ENCODE measurements at regions not wholly inside any gene's neighbourhood (a gene's known extent, or its start where the extent isn't known, plus 50 kb on each side); places are given as distances from the start of the nearest gene placed in this dataset.
"Not testable (repeated sequence)": the region's sequence is repeated elsewhere in the genome, so short reads cannot be mapped to it uniquely, and the experiment has no call there.

DNA sequence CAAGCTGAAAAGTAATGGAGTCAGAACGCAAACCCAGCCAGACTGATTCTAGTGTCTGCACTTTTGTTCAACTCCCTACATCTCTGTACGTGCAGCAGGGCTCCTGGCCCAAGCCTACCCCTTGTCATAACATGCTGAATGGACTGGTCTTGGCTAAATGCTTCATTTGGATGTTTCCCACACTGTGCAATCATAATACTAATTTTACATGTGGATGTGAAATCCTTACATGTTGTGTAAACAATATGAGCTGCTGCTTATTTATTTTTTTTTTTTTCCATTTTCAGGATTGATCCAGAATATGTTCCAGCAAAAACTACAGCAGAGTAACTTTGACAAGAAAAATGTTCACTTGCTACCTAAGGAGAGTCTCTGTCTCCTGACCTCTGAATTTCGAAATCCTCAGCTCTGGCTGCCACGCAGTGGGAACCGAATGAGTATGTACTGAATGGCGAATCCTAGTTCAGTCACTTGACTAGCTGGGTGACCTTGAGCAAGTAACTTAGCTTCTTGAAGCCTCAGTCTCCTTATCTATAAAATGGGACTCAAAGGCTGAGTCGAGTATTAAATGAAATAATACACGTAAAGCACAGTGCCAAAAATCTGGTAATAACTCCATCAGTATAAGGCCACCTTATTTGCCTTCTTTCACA lies 133.4 kb downstream of the EHF start:
- no peak for DNase-seq (ENCODE audit: low read depth)

DNA sequence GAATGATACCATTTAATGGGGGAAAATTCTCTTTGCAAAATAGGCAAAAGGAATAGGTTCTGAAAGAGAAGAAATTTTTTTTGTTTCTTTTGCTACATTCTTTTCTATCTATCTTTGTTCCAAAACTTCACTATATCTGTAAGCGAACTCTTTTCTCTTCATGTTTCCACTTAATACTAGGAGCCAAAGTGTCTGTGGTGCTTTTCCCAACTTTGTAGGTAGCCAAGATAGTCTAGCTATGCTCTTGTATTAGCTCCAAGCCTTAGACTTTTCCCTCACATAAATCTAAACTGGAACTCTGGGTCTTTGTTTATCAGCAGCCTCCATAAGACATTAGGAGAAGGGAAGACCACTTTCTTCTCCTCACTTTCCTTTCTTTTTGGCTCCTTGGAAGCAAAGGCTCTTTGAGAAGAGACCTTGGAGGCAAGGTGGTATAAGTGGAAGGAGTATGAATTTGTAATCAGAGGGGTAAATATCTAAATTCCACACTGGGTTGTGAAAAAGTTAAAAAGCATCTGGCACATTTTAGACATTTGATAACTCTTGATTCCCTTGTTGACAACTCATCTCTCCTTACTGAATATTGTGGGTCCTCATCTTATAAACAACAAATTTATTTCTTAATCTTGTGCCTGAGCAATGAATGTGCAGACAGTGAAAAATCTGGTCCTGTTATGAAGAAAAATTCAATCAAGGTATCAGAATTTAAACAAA lies 130.0 kb downstream of the EHF start:
- DNase-seq (ENCODE audit: low read depth), result no peak

DNA sequence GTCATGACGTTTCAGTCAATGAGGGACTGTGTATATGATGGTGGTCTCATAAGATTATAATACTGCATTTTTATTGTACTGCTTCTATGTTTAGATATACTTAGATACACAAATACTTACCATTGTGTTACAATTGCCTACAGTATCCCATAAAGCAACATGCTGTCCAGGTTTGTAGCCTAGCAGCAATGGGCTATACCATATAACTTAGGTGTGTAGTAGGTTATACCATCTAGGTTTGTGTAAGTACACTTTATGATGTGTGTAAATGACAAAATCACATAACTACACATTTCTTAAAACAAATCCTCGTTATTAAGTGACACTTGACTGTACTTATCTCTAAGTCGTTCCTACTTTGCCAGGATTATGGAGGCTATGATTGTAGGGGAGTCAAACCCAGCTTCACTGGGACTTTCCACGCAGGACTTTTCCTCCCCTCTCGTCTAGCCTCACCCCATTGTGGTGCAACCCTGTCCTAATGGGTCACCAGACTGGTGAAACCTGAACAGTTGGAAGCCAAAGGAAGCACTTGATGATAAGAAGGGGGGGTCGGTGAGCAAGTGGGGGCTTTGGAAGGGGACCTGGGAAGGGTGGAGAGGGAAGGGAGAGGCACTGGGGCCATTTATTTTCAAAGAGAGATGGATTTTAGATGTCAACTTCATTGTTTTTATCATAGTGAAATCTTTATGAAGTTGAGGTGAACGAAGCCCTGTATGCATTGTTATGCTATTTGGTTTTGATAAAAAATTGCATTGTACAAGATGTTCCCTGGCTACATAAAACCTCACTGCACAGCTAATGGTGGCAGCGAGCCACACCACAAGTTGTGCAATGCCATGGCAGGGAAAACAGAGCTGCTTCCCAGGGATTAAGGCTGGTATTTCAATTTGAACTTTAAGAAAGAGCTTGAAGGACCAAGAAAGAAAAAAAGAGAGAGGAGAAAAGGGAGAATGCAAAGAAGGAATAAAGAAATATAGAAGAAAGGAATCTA lies 129.1 kb downstream of the EHF start:
- DNase-seq (ENCODE audit: low read depth), result peak; percentile 53

DNA sequence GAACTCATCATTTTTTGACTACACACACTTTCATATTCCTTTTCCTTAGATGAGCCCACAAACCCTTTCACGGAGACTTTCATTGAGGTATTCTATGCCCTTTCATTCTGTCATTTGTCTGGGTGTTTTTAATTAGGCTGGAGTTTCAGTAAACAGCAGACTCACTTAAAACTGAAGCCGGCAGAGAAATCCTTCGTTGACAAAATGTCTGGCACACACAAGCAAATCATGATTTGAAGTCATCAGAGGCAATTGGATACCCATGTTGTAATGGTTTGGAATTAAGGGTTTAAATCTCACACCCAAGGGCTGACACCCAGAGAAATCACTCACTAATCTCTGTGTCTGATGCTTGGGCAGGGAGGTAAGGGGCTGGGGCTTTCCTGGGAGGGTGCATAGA lies 127.1 kb downstream of the EHF start:
- no peak for DNase-seq (ENCODE audit: low read depth)

DNA sequence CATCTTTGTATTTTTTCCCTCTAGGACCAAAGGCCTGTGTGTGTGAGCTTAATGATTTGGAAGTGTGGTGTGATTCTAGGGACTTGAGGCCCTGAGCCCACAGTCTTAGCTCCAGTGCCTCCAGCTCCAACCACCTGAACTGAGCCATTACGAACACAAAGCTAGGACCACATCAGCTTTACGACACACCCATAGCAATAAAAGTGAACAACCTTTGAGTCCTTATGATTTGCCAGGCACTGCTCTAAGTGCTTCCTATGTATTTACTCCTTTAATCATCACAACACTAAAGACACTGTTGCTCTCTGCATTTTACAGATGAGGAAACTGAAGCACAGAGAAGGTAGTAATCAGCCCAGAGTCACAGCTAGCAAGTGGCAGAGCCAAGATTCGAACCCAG lies 126.4 kb downstream of the EHF start:
- DNase-seq (ENCODE audit: low read depth), result no peak

DNA sequence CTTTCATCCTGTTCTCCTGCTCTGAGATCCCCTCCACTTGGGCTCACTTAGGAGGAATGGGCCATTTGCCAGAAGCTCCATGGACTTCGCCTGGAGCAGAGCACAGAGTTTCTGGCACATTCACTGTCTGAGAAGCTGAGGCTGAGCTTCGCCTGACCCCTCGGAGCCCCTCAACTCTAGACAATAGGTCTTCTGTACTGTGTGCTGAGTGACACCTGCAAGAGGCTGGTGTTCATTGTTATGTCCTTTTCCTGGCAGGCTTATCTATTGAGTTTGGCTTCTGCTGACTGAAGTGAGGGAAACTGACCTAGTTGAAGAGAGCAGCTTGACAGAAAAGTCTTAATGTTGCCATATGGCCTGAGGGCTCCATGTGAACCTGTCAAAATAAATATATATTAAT lies 124.3 kb downstream of the EHF start:
- DNase-seq (ENCODE audit: low read depth), result no peak

DNA sequence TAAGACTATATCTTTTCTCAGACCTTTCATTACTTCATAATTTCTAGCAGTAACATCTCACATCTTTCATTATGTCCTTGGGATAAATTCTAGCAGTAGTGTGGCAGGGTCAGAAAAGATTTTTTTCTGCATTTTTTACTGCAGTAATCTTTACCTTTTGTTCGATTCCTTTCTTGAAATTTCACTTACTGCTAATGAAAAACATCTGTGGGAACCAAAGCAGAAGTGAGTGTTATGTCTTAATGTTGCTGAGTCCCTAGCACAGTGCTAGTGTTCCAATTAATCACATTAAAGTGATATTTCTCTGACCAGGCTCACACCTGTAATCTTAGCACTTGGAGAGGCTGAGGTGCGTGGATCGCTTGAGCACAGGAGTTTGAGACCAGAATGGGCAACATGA lies 123.6 kb downstream of the EHF start:
- no peak for DNase-seq (ENCODE audit: low read depth)

DNA sequence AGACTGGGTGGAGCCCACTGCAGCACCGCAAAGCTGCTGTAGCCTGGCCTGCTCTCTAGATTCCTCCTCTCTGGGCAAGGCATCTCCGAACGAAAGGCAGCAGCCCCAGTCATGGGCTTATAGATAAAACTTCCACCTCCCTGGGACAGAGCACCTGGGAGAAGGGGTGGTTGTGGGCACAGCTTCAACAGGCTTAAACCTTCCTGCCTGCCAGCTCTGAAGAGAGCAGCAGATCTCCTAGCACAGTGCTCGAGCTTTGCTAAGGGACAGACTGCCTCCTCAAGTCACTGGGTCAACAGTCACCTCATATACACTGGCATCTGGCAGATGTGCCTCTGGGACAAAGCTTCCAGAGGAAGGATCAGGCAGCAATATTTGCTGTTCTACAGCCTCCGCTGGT lies 117.3 kb downstream of the EHF start:
- DNase-seq (ENCODE audit: low read depth), result no peak

DNA sequence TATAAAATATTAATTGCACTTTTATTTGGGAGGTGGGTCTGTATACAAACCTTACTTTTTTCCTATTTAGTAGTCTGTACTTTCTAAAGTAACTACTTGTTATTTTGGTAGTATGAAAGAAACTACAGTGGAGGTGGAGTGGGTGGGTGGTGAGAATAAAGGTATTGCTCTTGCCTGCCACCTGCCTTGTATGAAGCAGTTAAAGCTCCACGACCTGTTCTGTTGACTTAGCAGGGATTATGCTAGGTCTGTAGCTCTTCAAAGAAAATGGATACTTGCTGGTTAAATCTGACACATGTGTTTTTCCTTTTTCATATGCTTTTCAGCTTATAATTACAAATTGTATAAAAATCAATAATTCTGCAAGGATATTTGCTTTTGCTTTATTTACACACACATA lies 111.9 kb downstream of the EHF start:
- DNase-seq (ENCODE audit: low read depth), result no peak

DNA sequence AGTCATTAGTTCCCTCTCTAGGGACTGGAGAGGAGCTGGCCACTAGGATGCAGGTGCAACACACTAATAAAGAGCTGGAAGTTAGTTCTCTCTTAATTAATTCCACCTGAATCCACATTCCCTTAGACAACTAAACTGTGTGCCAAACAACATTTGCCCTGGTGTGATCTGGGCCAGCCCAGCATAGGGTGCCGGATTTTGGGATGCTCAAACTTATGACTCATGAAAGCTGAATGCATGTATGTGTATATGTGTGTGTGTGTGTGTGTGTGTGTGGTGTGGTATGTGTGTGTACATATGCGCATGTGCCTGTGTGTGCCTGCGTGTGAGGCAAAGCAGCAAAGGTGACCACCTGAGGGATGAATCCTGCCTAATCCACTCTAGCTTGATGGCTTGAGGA lies 110.7 kb downstream of the EHF start:
- DNase-seq (ENCODE audit: low read depth), result no peak

DNA sequence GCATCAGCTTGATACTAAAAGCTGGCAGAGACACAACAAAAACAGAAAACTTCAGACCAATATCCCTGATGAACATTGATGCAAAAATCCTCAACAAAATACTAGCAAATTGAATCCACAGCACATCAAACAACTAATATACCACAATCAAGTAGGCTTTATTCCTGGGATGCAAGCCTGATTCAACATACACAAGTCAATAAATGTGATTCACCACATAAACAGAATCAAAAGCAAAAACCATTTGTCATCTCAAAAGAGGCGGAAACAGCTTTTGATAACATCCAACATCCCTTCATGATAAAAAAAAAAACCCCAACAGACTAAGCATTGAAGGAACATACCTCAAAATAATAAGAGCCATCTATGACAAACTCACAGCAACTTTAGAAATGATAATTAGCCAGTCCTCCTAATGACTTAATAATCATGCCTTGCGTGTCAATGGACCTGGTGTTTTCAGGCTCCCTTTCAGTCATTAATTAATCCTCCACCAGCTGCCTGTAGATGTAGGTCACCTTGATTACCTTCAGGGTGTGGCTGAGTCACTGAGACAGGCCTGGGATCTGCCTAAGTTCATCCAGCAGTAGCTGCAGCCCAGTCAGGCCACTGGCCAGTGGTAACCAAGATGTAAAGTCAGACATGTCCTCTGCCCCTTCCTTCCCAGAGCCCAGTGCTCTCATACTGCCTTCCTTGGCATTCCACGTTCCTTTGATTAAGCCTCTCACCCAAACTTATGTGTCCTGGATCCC lies 109.8 kb downstream of the EHF start:
- no peak for DNase-seq (ENCODE audit: low read depth)

DNA sequence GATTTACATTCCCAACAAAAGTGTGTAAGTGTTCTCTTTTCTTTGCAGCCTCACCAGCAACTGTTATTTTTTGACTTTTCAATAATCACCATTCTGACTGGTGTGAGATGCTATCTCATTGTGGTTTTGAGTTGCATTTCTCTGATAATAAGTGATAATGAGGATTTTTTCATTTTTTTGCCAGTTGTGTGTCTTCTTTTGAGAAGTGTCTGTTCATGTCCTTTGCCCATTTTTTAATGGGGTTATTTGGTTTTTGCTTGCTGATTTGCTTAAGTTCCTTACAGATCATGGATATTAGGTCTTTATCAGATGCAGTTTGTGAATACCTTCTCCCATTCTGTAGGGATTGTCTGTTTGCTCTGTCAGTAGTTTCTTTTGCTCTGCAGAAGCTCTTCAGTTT lies 107.7 kb downstream of the EHF start:
- no peak for DNase-seq (ENCODE audit: low read depth)

DNA sequence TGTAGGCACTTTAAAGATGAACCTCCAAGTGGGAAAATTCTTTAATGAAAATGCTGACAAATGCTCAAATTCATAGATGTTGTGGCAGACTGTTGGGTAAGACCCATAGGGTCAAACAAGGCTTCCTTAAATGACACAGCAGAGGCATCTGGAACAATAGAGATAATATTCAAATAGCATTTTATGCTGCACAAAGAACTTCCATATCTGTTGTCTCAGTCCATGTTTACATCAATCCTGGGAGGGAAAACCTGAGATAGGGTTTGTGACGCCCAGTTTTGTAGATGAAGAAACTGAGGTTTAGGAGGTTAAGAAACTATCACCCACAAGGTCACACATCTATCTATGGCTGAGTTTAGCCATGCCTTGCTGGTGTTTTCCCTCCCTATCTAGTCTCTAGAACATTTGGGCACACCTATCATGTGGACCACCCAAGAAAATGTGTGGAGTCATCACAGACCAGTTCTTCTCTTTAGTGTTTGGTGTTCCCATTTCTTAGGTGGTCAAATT lies 106.4 kb downstream of the EHF start:
- DNase-seq (ENCODE audit: low read depth), result no peak

DNA sequence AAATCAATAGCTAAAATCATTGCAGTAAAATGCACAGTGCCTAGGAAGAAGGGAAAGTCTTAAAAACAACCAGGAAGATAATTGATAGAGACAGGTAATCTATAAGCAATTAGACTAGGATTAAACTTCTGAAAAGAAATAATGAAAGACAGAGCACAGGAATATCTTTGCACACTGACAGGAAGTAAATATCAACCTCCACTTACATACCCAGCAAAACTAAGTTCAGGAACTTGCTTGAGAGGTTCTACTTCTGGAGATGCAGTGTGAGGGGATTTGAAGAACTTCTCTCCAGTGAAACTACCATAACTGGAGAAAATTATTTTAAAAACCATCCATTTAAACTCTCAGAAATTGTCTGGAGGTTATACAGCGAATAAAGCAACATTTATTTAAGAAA lies 104.1 kb downstream of the EHF start:
- DNase-seq (ENCODE audit: low read depth), result no peak

DNA sequence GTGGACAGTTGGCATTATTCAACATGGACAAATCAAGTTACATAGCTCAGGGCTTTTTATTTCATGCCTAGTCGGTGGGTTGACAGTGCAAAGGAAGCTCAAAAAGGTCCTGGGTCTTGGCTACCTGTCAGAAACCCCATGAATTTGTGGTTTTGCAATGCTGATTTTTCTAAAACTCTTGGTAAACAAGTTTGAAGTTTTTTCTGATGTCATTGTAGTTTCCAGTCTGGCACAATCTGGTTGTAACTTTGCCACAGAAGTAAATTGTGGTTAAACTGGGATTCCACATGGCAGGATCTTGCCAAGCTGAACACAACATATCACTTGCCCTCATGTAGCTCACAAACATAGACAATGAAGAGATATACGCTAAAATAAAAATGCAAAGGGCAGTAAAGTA lies 100.8 kb downstream of the EHF start:
- DNase-seq (ENCODE audit: low read depth), result no peak

DNA sequence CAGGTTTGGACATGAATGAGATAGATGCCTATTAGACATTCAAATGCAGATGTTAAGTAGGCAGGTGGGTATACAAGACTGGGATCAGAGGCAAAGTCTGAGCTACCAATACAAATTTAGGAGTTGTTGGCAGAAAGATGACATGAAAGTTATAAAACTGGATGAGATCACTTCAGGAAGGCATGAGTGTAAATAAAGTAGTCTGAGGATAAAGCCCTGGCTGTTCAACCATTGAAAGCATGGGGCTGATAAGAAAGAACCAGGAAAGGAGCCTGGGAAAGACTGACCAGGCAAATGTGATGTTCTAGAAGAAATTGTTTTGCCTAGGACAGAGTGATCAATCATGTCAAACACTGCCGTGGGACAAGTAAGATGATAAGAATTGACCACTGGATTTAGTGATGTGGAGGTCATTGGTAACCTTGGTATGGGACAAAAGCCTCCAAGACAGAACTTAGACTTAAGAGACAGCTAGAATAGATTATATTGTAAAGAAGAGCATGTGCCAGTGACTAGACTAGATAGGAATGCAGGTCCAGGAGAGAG lies 98.5 kb downstream of the EHF start:
- DNase-seq (ENCODE audit: low read depth), result no peak

DNA sequence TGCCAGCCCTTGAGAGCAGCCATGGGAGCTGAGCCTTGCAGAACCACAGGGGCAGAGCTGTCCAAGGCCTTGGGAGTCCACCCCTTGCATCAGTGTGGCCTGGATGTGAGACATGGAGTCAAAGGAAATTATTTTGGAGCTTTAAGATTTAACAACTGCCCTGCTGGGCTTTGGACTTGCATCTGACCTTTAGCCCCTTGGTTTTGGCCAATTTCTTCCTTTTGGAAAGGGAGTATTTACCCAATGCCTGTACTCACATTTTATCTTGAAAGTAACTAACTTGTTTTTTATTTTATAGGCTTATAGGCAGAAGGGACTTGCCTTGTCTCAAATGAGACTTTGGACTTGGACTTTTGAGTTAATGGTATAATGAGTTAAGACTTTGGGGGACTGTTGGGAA lies 92.7 kb downstream of the EHF start:
- not testable (repeated sequence) for DNase-seq (ENCODE audit: low read depth)

Data from GM04504 (cell line).